MM.1S (cell line): ENCODE measurements at regions not wholly inside any gene's neighbourhood (a gene's known extent, or its start where the extent isn't known, plus 50 kb on each side); places are given as distances from the start of the nearest gene placed in this dataset.

Source experiments
- DNase-seq: peaks from one replicate; pipeline ENCODE4 v3.0.0-alpha.2; 2015
- H2AFZ ChIP-seq: fragments of 300-600 bp; sonication (generic); 2 replicates; pipeline ENCODE4 v1.6.0; 2016; ENCODE audit warnings: antibody characterized with exemption, low read length
- H3F3A ChIP-seq: fragments of 300-600 bp; sonication (generic); 2 replicates; pipeline ENCODE4 v1.6.1; 2016; ENCODE audit warnings: mild to moderate bottlenecking, antibody characterized with exemption, low read length, moderate library complexity, mixed read lengths; ENCODE audit not compliant: insufficient read depth
- H3K27ac ChIP-seq: fragments of 300-600 bp; sonication (generic); 2 replicates; pipeline ENCODE4 v1.5.1; 2016; ENCODE audit warnings: mild to moderate bottlenecking, low read length
- H3K27me3 ChIP-seq: fragments of 300-600 bp; sonication (generic); replicated peaks from 2 replicates; pipeline ENCODE4 v1.6.0; 2016; ENCODE audit warnings: low read length; ENCODE audit not compliant: insufficient read depth
- H3K36me3 ChIP-seq: fragments of 300-600 bp; sonication (generic); replicated peaks from 2 replicates; pipeline ENCODE4 v1.6.1; 2016; ENCODE audit warnings: mild to moderate bottlenecking, low read length, mixed read lengths; ENCODE audit not compliant: insufficient read depth
- H3K4me1 ChIP-seq: fragments of 300-600 bp; sonication (generic); 2 replicates; pipeline ENCODE4 v1.6.1; 2016; ENCODE audit warnings: low read length, mixed read lengths
- H3K4me2 ChIP-seq: fragments of 300-600 bp; sonication (generic); 2 replicates; pipeline ENCODE4 v1.6.0; 2016; ENCODE audit warnings: low read depth, low read length
- H3K4me3 ChIP-seq: fragments of 300-600 bp; sonication (generic); 2 replicates; pipeline ENCODE4 v1.5.1; 2016; ENCODE audit warnings: low read length, mixed read lengths
- H3K79me2 ChIP-seq: fragments of 300-600 bp; sonication (generic); 2 replicates; pipeline ENCODE4 v1.6.1; 2016; ENCODE audit warnings: mixed run types, low read length, mixed read lengths
- H3K9ac ChIP-seq: fragments of 300-600 bp; sonication (generic); 2 replicates; pipeline ENCODE4 v1.6.1; 2016; ENCODE audit warnings: low read length, mixed read lengths
- H3K9me2 ChIP-seq: fragments of 300-600 bp; sonication (generic); replicated peaks from 2 replicates; pipeline ENCODE4 v1.6.1; 2016; ENCODE audit warnings: mild to moderate bottlenecking, low read length, mixed read lengths; ENCODE audit not compliant: insufficient read depth
- H3K9me3 ChIP-seq: fragments of 300-600 bp; sonication (generic); replicated peaks from 2 replicates; pipeline ENCODE4 v1.6.1; 2016; ENCODE audit warnings: mild to moderate bottlenecking, low read length, mixed read lengths; ENCODE audit not compliant: insufficient read depth
- H4K20me1 ChIP-seq: fragments of 300-600 bp; sonication (generic); 2 replicates; pipeline ENCODE4 v1.6.1; 2016; ENCODE audit warnings: mild to moderate bottlenecking, low read length, moderate library complexity, mixed read lengths; ENCODE audit not compliant: insufficient read depth
- CTCF ChIP-seq: fragments of 300-600 bp; sonication (generic); IDR thresholded peaks from 2 replicates; pipeline ENCODE4 v1.5.1; 2016; ENCODE audit warnings: antibody characterized with exemption, low read length, mixed read lengths
- EZH2 ChIP-seq: fragments of 300-600 bp; sonication (generic); optimal IDR thresholded peaks from 2 replicates; pipeline ENCODE3; 2017; ENCODE audit warnings: low read depth, mild to moderate bottlenecking, antibody characterized with exemption, low read length, mixed read lengths
- EZH2phosphoT487 ChIP-seq: fragments of 300-600 bp; sonication (generic); IDR thresholded peaks from 2 replicates; pipeline ENCODE4 v1.6.1; 2018; ENCODE audit warnings: antibody characterized with exemption, low read length

- Histone ChIP-seq H3K9me3 (no peaks in the 10 kb centered on the region), H4K20me1 (no peaks in the 10 kb centered on the region), H3K4me2 (no peak overlapping the region), H3K9me2 (no peaks in the 10 kb centered on the region), H2AFZ (no peak overlapping the region), H3K9ac (no peak overlapping the region), H3K36me3 (no peaks in the 10 kb centered on the region), H3K4me3 (no peak overlapping the region), H3K27ac (no peak overlapping the region), H3F3A (no peaks in the 10 kb centered on the region), H3K79me2 (no peaks in the 10 kb centered on the region), H3K27me3 (no peaks in the 10 kb centered on the region), H3K4me1 (no peaks in the 10 kb centered on the region)
- DNase-seq, result no peak
- TF ChIP-seq EZH2 (no peak), CTCF (no peak), EZH2phosphoT487 (no peak)
Observed at GRCh38 chr14:53285821-53286220, 132.7 kb upstream of the DDHD1 start.

GRCh38 chr14:53285064-53285463 lies 131.9 kb upstream of the DDHD1 start:
- H3K4me2 ChIP-seq, result no peak overlapping the region
- H3K4me1 ChIP-seq, result no peaks in the 10 kb centered on the region
- TF ChIP-seq EZH2 (no peak), EZH2phosphoT487 (no peak), CTCF (no peak)
- no peak overlapping the region for H2AFZ ChIP-seq
- H3F3A ChIP-seq, result no peaks in the 10 kb centered on the region
- H3K36me3 ChIP-seq, result no peaks in the 10 kb centered on the region
- no peak overlapping the region for H3K27ac ChIP-seq
- H3K9me2 ChIP-seq, result no peaks in the 10 kb centered on the region
- H3K79me2 ChIP-seq, result no peaks in the 10 kb centered on the region
- H3K9me3 ChIP-seq, result no peaks in the 10 kb centered on the region
- H3K4me3 ChIP-seq, result no peak overlapping the region
- no peaks in the 10 kb centered on the region for H3K27me3 ChIP-seq
- H4K20me1 ChIP-seq, result no peaks in the 10 kb centered on the region
- no peak overlapping the region for H3K9ac ChIP-seq
- no peak for DNase-seq

GRCh38 chr14:53278602-53279506 lies 125.7 kb upstream of the DDHD1 start:
- H3K4me3 ChIP-seq, result no peak overlapping the region
- H3F3A ChIP-seq, result no peaks in the 10 kb centered on the region
- DNase-seq, result no peak
- H3K36me3 ChIP-seq, result no peaks in the 10 kb centered on the region
- H4K20me1 ChIP-seq, result no peaks in the 10 kb centered on the region
- no peaks in the 10 kb centered on the region for H3K79me2 ChIP-seq
- no peak overlapping the region for H3K4me2 ChIP-seq
- no peak for TF ChIP-seq EZH2
- TF ChIP-seq CTCF, result no peak
- TF ChIP-seq EZH2phosphoT487, result no peak
- no peak overlapping the region for H3K27ac ChIP-seq
- no peaks in the 10 kb centered on the region for H3K9me2 ChIP-seq
- no peaks in the 10 kb centered on the region for H3K9me3 ChIP-seq
- H3K4me1 ChIP-seq, result no peaks in the 10 kb centered on the region
- H2AFZ ChIP-seq, result no peak overlapping the region
- no peak overlapping the region for H3K9ac ChIP-seq
- no peaks in the 10 kb centered on the region for H3K27me3 ChIP-seq
